ENCODE measurements at regions not wholly inside any gene's neighbourhood (a gene's known extent, or its start where the extent isn't known, plus 50 kb on each side); places are given as distances from the start of the nearest gene placed in this dataset.

- Histone ChIP-seq H2AFZ (no peak overlapping the region), H3K4me2 (ENCODE audit: low read length) (no peak overlapping the region), H3K9me3 (ENCODE audit: control insufficient read depth, low read length) (no peaks in the 10 kb centered on the region), H3K27me3 (ENCODE audit: control insufficient read depth, insufficient read depth, low read length) (no peaks in the 10 kb centered on the region), H3K4me1 (no peaks in the 10 kb centered on the region), H3K9ac (no peak overlapping the region), H3K36me3 (ENCODE audit: control insufficient read depth, insufficient read depth, low read length) (no peaks in the 10 kb centered on the region), H3K79me2 (no peaks in the 10 kb centered on the region), H3K4me3 (ENCODE audit: low read depth, low read length) (no peak overlapping the region), H3K27ac (no peak overlapping the region)
- no peak for TF ChIP-seq CTCF (IDR thresholded peaks at IDR 0.05)
Measured at GRCh38 chr1:113247355-113247754, 143.0 kb upstream of the MAGI3 start.

- Histone ChIP-seq H3K27me3 (ENCODE audit: control insufficient read depth, insufficient read depth, low read length) (no peaks in the 10 kb centered on the region), H3K9me3 (ENCODE audit: control insufficient read depth, low read length) (no peaks in the 10 kb centered on the region), H3K4me2 (ENCODE audit: low read length) (no peak overlapping the region), H3K4me3 (ENCODE audit: low read depth, low read length) (no peak overlapping the region), H3K27ac (no peak overlapping the region), H3K36me3 (ENCODE audit: control insufficient read depth, insufficient read depth, low read length) (no peaks in the 10 kb centered on the region), H3K79me2 (no peaks in the 10 kb centered on the region), H3K4me1 (no peaks in the 10 kb centered on the region), H3K9ac (no peak overlapping the region), H2AFZ (no peak overlapping the region)
- TF ChIP-seq CTCF (IDR thresholded peaks at IDR 0.05) = no peak
Measured at GRCh38 chr1:113247782-113248181, 142.5 kb upstream of the MAGI3 start.

- Histone ChIP-seq H3K4me3 (ENCODE audit: low read depth, low read length) (no peak overlapping the region), H3K79me2 (no peaks in the 10 kb centered on the region)
Measured at GRCh38 chr1:113248494-113248893, 141.8 kb upstream of the MAGI3 start.

GRCh38 chr1:113250161-113250560 lies 140.2 kb upstream of the MAGI3 start:
- Histone ChIP-seq H3K9ac (no peak overlapping the region), H3K27me3 (ENCODE audit: control insufficient read depth, insufficient read depth, low read length) (no peaks in the 10 kb centered on the region), H3K36me3 (ENCODE audit: control insufficient read depth, insufficient read depth, low read length) (no peaks in the 10 kb centered on the region), H3K4me3 (ENCODE audit: low read depth, low read length) (no peak overlapping the region), H2AFZ (no peak overlapping the region), H3K4me1 (no peaks in the 10 kb centered on the region), H3K79me2 (no peaks in the 10 kb centered on the region), H3K9me3 (ENCODE audit: control insufficient read depth, low read length) (no peaks in the 10 kb centered on the region), H3K27ac (no peak overlapping the region), H3K4me2 (ENCODE audit: low read length) (no peak overlapping the region)
- no peak for TF ChIP-seq CTCF (IDR thresholded peaks at IDR 0.05)

More at GRCh38 chr1:113248494-113248893, 141.8 kb upstream of the MAGI3 start:
- Histone ChIP-seq H3K4me2 (ENCODE audit: low read length) (no peak overlapping the region), H3K4me1 (no peaks in the 10 kb centered on the region), H3K9me3 (ENCODE audit: control insufficient read depth, low read length) (no peaks in the 10 kb centered on the region), H3K27ac (no peak overlapping the region), H2AFZ (no peak overlapping the region), H3K9ac (no peak overlapping the region), H3K27me3 (ENCODE audit: control insufficient read depth, insufficient read depth, low read length) (no peaks in the 10 kb centered on the region), H3K36me3 (ENCODE audit: control insufficient read depth, insufficient read depth, low read length) (no peaks in the 10 kb centered on the region)
- TF ChIP-seq CTCF (IDR thresholded peaks at IDR 0.05) = no peak

- Histone ChIP-seq H3K9me3 (ENCODE audit: control insufficient read depth, low read length) (no peaks in the 10 kb centered on the region), H3K27me3 (ENCODE audit: control insufficient read depth, insufficient read depth, low read length) (no peaks in the 10 kb centered on the region), H3K27ac (no peak overlapping the region), H3K4me1 (no peaks in the 10 kb centered on the region), H3K36me3 (ENCODE audit: control insufficient read depth, insufficient read depth, low read length) (no peaks in the 10 kb centered on the region), H2AFZ (no peak overlapping the region), H3K4me3 (ENCODE audit: low read depth, low read length) (no peak overlapping the region), H3K4me2 (ENCODE audit: low read length) (no peak overlapping the region), H3K79me2 (no peaks in the 10 kb centered on the region), H3K9ac (no peak overlapping the region)
- TF ChIP-seq CTCF (IDR thresholded peaks at IDR 0.05) = no peak
Measured at GRCh38 chr1:113252166-113252565, 138.1 kb upstream of the MAGI3 start.
